ENCODE measurements at regions not wholly inside any gene's neighbourhood (a gene's known extent, or its start where the extent isn't known, plus 50 kb on each side); places are given as distances from the start of the nearest gene placed in this dataset.

DNA sequence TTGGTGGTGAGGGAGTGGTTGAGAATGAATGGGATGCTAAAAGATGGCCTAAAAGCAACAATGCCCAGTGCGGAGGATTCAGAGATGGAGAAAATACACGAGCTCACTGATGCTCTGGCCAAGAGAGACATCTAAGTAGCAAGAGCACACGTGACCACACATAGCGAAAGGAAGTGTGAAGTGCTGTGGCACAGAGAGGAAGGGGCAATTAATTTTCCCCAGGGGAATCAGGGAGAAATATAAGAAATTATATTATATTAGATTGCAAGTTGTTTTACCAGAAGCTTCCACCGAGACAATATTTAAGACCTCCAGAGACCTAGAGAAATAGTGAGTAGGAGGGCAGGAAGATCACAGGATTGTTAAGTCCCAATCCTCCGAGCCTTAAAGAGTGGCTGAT, 80.6 kb downstream of the RCN1 start:
- Histone ChIP-seq H3K4me3 (ENCODE audit: low read depth, low read length) (no peak overlapping the region), H3K36me3 (no peaks in the 10 kb centered on the region), H3K9me3 (no peaks in the 10 kb centered on the region), H3K4me1 (no peaks in the 10 kb centered on the region), H3K27me3 (no peaks in the 10 kb centered on the region)
- TF ChIP-seq, protein P1, sequence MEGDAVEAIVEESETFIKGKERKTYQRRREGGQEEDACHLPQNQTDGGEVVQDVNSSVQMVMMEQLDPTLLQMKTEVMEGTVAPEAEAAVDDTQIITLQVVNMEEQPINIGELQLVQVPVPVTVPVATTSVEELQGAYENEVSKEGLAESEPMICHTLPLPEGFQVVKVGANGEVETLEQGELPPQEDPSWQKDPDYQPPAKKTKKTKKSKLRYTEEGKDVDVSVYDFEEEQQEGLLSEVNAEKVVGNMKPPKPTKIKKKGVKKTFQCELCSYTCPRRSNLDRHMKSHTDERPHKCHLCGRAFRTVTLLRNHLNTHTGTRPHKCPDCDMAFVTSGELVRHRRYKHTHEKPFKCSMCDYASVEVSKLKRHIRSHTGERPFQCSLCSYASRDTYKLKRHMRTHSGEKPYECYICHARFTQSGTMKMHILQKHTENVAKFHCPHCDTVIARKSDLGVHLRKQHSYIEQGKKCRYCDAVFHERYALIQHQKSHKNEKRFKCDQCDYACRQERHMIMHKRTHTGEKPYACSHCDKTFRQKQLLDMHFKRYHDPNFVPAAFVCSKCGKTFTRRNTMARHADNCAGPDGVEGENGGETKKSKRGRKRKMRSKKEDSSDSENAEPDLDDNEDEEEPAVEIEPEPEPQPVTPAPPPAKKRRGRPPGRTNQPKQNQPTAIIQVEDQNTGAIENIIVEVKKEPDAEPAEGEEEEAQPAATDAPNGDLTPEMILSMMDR (IDR thresholded peaks at IDR 0.05; ENCODE audit: low read depth, low read length) = no peak
- DNase-seq = no peak

DNA sequence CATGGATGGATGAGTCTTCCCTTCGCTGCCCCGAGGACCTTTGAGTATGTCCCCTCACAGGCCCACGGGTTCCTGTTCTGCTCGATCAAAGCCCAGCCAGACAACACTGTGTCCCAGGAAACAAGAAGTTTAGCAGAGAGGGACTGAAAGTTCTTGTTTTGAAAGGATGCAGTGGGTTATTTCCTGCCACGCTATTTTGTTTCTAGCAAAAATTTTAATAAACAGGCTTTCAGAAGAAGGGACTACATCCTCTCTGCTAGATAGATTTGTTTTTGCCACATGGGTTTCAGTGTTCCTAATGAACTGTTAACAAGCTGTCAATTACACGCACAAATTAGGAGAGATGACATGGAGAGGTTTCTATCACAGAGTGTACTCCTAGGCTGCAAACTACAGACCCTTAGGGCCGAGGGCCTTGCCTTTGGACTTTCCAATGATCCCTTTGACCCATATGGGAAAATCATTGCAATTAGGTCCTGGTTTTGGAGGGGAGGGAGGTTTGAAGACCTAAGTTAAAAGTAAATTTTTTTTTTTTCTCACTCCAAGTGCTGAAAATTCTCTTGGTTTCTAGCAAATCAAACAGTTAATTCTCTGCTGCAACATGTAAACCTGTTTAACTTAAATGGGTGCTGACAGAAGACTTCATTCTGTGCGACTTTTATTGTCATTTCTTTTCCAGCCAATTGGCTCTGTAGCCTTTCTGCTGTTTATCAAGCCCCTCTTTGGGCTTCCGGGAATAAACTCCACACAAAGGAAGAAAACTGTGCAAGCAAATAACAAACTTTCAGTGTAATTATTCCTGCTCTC, 81.4 kb downstream of the RCN1 start:
- TF ChIP-seq, protein P1 (IDR thresholded peaks at IDR 0.05; ENCODE audit: low read depth, low read length) = no peak
- no peaks in the 10 kb centered on the region for H3K9me3 ChIP-seq
- H3K4me1 ChIP-seq = no peaks in the 10 kb centered on the region
- H3K36me3 ChIP-seq = no peaks in the 10 kb centered on the region
- H3K4me3 ChIP-seq (ENCODE audit: low read depth, low read length) = peak overlapping the region; percentile 22
- H3K27me3 ChIP-seq = no peaks in the 10 kb centered on the region
- DNase-seq = peak; percentile 20

DNA sequence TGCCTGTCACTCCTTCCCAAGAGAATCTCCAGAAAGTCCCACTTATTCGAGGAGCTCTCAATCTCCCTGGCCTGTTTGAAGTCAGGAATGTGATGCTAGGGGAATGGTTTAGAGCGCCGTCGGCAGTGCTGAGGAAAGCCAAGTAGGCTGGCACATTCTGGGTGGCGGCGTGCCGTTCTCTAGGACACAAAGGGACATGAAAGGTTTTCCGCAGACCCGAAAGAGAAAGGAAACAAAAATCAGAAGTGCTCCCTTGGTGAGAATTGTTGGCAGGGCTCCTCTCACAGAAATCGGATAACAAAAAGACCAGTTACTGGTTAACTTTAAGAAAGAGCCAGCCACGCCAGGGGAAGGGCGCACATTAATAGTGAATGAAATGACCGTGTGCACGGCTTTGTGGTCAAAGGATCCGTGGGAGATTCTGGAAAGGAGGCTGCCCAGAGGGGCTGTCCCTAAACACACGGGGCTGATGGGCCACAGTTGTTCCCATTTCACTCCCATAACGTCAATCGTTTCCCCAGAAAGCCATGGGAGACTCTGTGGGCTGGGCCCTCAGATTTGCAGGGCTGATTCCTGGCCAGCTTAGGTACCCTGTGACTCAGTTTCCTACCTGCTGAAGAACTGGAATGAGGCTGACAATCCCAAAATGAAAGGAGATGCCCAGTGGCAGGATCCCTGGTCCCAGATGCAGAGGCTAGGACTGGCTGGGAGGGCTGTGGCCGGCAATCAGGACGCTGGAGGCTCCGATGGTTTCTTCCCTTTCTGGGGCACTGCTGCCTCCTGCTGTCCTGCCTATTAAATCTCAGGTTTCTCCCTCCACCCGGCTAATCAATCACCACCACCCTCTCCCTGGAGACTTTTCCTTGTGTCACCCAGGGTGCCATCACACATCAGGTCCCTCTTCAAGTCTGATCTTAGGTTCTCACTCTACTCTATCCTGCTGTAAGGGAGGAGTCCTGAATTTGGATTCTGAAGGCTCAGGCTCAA, 82.3 kb downstream of the RCN1 start:
- DNase-seq = peak; percentile 45
- Histone ChIP-seq H3K36me3 (no peaks in the 10 kb centered on the region), H3K4me1 (no peaks in the 10 kb centered on the region), H3K4me3 (ENCODE audit: low read depth, low read length) (no peak overlapping the region), H3K27me3 (no peaks in the 10 kb centered on the region), H3K9me3 (no peaks in the 10 kb centered on the region)
- TF ChIP-seq, protein P1 (IDR thresholded peaks at IDR 0.05; ENCODE audit: low read depth, low read length) = peak; percentile 49

DNA sequence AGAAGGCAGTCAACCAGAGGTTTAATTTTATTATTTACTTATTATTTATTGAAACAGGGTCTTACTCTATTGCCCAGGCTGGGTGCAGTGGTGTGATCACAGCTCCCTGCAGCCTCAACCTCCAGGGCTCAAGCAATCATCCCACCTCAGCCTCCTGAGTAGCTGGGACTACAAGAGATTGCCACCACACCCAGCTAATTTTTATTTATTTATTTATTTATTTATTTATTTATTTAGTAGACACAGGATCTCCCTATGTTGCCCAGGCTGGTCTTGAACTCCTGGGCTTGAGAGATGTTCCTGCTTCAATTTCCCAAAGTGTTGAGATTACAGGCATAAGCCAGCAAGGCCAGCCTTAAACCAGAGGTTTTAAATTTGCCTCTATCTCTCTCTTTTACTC, 83.1 kb downstream of the RCN1 start:
- Histone ChIP-seq H3K36me3 (no peaks in the 10 kb centered on the region), H3K4me1 (no peaks in the 10 kb centered on the region), H3K27me3 (no peaks in the 10 kb centered on the region), H3K4me3 (ENCODE audit: low read depth, low read length) (no peak overlapping the region), H3K9me3 (no peaks in the 10 kb centered on the region)
- TF ChIP-seq, protein P1 (IDR thresholded peaks at IDR 0.05; ENCODE audit: low read depth, low read length) = no peak
- no peak for DNase-seq

DNA sequence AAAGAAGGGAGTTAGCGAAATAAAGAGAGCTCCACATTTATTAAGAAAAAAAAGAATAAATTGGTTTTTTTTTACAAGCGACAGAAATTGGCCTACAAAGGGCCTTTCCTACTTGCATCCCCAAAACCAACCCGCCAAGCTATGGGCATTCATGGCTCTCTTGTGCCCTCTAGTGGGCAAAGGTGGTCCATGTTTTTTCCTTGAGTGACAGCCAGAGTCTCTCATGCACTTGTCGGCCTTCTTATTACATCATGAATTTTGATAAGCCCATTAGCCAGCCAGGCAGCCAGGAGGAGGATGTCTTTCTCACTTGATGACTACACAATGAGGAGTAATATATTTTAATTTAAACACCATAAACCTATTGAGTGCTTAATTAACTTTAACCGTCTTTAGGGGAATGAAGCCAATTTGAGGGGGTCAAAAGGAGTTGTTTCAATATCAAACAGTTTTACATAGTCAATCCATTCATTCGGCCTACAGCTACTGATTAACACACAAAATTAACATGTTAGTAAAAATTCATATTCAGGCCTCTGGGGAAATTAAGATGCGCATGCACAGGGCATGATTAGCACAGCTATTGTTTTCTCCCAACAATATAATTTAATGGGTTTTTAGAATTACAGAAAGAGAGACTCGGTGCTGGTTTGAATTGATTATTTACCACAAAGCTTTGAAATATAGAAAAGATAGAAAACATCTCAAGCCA, 85.5 kb downstream of the RCN1 start:
- no peaks in the 10 kb centered on the region for H3K36me3 ChIP-seq
- H3K4me1 ChIP-seq = no peaks in the 10 kb centered on the region
- no peaks in the 10 kb centered on the region for H3K27me3 ChIP-seq
- no peaks in the 10 kb centered on the region for H3K9me3 ChIP-seq
- DNase-seq = peak; percentile 65
- TF ChIP-seq, protein P1 (IDR thresholded peaks at IDR 0.05; ENCODE audit: low read depth, low read length) = peak; percentile 74
- H3K4me3 ChIP-seq (ENCODE audit: low read depth, low read length) = no peak overlapping the region

Measured in BE2C (cell line).